ENCODE measurements at regions not wholly inside any gene's neighbourhood (a gene's known extent, or its start where the extent isn't known, plus 50 kb on each side); places are given as distances from the start of the nearest gene placed in this dataset.

DNA sequence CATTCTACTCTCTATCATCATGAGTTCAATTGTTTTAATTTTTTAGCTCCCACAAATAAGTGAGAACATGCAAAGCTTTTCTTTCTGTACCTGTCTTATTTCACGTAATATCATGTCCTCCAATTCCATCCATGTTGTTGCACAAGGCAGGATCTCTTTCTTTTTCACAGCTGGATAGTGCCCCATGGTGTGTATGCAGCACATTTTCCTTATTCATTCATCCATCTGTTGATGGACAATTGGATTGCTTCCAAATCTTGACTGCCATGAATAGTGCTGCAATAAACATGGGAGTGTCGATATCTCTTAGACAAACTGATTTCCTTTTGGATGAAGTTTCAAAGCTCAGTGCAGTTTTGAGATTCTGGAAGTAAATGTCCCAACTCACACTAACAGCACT is 326.9 kb downstream of the FGF9 start:
- no peak overlapping the region for H3K27ac ChIP-seq (ENCODE audit: low read depth, low read length)
- no peaks in the 10 kb centered on the region for H3K79me2 ChIP-seq (ENCODE audit: insufficient read depth, low read length)
- H3K9ac ChIP-seq (ENCODE audit: low read length) = no peak overlapping the region
- TF ChIP-seq ZFX (IDR thresholded peaks at IDR 0.05) (no peak), YY1 (IDR thresholded peaks at IDR 0.05; ENCODE audit: extremely low read depth, insufficient replicate concordance, low read depth, low read length) (no peak), CBX3 (IDR thresholded peaks at IDR 0.05; ENCODE audit: low read depth) (no peak), POLR2A (IDR thresholded peaks at IDR 0.05; ENCODE audit: borderline replicate concordance, extremely low read depth, insufficient read depth, insufficient read length) (no peak)
- TF ChIP-seq, protein P1, sequence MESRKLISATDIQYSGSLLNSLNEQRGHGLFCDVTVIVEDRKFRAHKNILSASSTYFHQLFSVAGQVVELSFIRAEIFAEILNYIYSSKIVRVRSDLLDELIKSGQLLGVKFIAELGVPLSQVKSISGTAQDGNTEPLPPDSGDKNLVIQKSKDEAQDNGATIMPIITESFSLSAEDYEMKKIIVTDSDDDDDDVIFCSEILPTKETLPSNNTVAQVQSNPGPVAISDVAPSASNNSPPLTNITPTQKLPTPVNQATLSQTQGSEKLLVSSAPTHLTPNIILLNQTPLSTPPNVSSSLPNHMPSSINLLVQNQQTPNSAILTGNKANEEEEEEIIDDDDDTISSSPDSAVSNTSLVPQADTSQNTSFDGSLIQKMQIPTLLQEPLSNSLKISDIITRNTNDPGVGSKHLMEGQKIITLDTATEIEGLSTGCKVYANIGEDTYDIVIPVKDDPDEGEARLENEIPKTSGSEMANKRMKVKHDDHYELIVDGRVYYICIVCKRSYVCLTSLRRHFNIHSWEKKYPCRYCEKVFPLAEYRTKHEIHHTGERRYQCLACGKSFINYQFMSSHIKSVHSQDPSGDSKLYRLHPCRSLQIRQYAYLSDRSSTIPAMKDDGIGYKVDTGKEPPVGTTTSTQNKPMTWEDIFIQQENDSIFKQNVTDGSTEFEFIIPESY (IDR thresholded peaks at IDR 0.05; ENCODE audit: extremely low read depth, insufficient replicate concordance, low read length) = no peak
- TF ChIP-seq, protein P2, sequence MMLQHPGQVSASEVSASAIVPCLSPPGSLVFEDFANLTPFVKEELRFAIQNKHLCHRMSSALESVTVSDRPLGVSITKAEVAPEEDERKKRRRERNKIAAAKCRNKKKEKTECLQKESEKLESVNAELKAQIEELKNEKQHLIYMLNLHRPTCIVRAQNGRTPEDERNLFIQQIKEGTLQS (IDR thresholded peaks at IDR 0.05) = no peak
- TF ChIP-seq, protein P3, sequence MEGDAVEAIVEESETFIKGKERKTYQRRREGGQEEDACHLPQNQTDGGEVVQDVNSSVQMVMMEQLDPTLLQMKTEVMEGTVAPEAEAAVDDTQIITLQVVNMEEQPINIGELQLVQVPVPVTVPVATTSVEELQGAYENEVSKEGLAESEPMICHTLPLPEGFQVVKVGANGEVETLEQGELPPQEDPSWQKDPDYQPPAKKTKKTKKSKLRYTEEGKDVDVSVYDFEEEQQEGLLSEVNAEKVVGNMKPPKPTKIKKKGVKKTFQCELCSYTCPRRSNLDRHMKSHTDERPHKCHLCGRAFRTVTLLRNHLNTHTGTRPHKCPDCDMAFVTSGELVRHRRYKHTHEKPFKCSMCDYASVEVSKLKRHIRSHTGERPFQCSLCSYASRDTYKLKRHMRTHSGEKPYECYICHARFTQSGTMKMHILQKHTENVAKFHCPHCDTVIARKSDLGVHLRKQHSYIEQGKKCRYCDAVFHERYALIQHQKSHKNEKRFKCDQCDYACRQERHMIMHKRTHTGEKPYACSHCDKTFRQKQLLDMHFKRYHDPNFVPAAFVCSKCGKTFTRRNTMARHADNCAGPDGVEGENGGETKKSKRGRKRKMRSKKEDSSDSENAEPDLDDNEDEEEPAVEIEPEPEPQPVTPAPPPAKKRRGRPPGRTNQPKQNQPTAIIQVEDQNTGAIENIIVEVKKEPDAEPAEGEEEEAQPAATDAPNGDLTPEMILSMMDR (IDR thresholded peaks at IDR 0.05 in 2 of 3, conservative IDR thresholded peaks at IDR 0.05 in 1 of 3; ENCODE audit: borderline replicate concordance in 1 of 3, insufficient read depth in 1 of 3, low read depth in 2 of 3, low read length in 2 of 3) = no peak
- ATAC-seq (no peak), DNase-seq (ENCODE audit: low read depth, low spot score) (no peak)
- ChIA-PET RAD21 (ENCODE audit: low non-redundant PET in 1 of 2, low total read pairs in 2 of 2, uncharacterized antibody in 2 of 2, unreplicated experiment in 2 of 2) (no interaction called here), CTCF (no interaction called here), POLR2A (no interaction called here)
- no peaks in the 10 kb centered on the region for H3K27me3 ChIP-seq (ENCODE audit: insufficient read depth, low read length)
- H4K20me1 ChIP-seq (ENCODE audit: insufficient read depth) = no peaks in the 10 kb centered on the region
- no peaks in the 10 kb centered on the region for H3K36me3 ChIP-seq (ENCODE audit: control insufficient read depth in 1 of 2, insufficient read depth in 2 of 2, low read length in 2 of 2)
- intact Hi-C loops (cut with micrococcal nuclease) = no loop called here
- no peaks in the 10 kb centered on the region for H3K9me2 ChIP-seq (ENCODE audit: insufficient read depth)
- H3K4me3 ChIP-seq (replicated peaks in 1 of 2; ENCODE audit: low read depth in 1 of 2, low read length in 2 of 2) = no peak overlapping the region
- BruUV-seq (replicated peaks) = no TSS peak
- H3K4me2 ChIP-seq (ENCODE audit: low read length) = no peak overlapping the region
- no peaks in the 10 kb centered on the region for H3K4me1 ChIP-seq (ENCODE audit: control insufficient read depth in 1 of 2, insufficient read depth in 2 of 2, low read length in 2 of 2)
- no peaks in the 10 kb centered on the region for H3K9me3 ChIP-seq (ENCODE audit: control insufficient read depth in 1 of 2, insufficient read depth in 1 of 2, low read depth in 1 of 2, low read length in 2 of 2)
- no peak overlapping the region for H2AFZ ChIP-seq (ENCODE audit: low read depth, low read length, poor library complexity, severe bottlenecking)

Measured in HCT116 (cell line).